ENCODE measurements at regions not wholly inside any gene's neighbourhood (a gene's known extent, or its start where the extent isn't known, plus 50 kb on each side); places are given as distances from the start of the nearest gene placed in this dataset.
A peak's percentile ranks its signal among the peaks of the same experiment; 100 is the strongest.

DNA sequence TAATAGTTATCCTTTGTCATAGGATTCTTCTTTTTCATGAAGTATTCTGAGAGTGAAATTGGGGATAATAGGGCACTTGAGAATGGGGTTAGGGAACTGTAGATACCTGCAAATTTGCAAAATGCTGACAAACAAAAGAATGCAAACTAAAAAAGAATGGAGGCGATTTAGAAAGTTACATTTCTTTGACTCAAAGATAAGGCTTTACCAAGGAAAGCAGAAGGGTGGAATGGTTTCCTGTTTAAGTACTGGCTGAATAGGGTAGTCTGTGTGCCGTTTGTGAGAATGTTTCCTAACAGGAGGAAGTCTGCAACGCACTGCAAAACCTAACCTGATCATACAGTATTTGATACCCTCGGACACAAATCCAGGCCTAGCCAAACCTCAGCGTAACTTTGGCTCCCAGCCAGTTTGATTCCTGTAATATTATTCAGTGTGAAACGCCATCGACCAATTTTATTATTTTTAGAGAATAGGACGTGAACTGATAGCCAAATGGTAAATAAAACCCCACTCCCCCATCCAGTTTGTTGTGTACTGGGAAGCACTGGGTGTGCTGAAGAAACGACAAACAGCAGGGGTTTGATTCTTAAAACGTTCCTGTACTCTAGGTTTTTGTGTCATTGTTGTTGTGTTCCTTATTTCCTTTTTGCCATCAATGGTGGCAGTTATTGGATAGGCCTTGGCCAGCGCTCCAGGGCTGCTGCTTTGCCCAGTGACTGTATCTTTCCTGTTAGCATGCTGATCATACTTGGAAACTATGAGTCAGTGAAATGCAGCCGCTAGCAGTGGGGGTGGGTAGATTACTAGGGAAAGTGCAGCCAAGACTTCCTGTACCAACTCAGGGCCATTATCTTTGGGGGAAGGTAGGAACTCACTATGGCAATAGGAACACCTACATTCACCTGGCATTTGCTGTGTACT lies 148.0 kb upstream of the TBL1XR1 start:
- DNase-seq (ENCODE audit: low read depth, low spot score) (peak; percentile 97), FAIRE-seq (peak; percentile 88)
- TF ChIP-seq, protein P1, sequence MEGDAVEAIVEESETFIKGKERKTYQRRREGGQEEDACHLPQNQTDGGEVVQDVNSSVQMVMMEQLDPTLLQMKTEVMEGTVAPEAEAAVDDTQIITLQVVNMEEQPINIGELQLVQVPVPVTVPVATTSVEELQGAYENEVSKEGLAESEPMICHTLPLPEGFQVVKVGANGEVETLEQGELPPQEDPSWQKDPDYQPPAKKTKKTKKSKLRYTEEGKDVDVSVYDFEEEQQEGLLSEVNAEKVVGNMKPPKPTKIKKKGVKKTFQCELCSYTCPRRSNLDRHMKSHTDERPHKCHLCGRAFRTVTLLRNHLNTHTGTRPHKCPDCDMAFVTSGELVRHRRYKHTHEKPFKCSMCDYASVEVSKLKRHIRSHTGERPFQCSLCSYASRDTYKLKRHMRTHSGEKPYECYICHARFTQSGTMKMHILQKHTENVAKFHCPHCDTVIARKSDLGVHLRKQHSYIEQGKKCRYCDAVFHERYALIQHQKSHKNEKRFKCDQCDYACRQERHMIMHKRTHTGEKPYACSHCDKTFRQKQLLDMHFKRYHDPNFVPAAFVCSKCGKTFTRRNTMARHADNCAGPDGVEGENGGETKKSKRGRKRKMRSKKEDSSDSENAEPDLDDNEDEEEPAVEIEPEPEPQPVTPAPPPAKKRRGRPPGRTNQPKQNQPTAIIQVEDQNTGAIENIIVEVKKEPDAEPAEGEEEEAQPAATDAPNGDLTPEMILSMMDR (IDR thresholded peaks at IDR 0.05; ENCODE audit: extremely low read depth in 1 of 2, insufficient read depth in 1 of 2, low read depth in 1 of 2, low read length in 2 of 2) = no peak
- TF ChIP-seq GATA2 (IDR thresholded peaks at IDR 0.05; ENCODE audit: insufficient read depth, insufficient read length, low read depth, low read length) = peak; percentile 83
- TF ChIP-seq EZH2 (IDR thresholded peaks at IDR 0.05; ENCODE audit: borderline replicate concordance, low read depth, low read length, severe bottlenecking) = no peak
- peak; percentile 100 for TF ChIP-seq FOS (IDR thresholded peaks at IDR 0.05; ENCODE audit: borderline replicate concordance, insufficient read depth, low read length)
- TF ChIP-seq JUN (IDR thresholded peaks at IDR 0.05; ENCODE audit: borderline replicate concordance, insufficient read depth, insufficient read length, low read depth) = peak; percentile 98
- peak; percentile 57 for TF ChIP-seq POLR2A (IDR thresholded peaks at IDR 0.05; ENCODE audit: low read depth, low read length)
- peak; percentile 62 for TF ChIP-seq MYC (IDR thresholded peaks at IDR 0.05; ENCODE audit: low read depth, low read length)
- TF ChIP-seq, protein P2, sequence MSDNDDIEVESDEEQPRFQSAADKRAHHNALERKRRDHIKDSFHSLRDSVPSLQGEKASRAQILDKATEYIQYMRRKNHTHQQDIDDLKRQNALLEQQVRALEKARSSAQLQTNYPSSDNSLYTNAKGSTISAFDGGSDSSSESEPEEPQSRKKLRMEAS (IDR thresholded peaks at IDR 0.05; ENCODE audit: insufficient read depth, insufficient read length) = no peak
- TF ChIP-seq POLR2AphosphoS5 (IDR thresholded peaks at IDR 0.05; ENCODE audit: insufficient read depth, low read depth, low read length) = peak; percentile 95
- H2AFZ ChIP-seq (ENCODE audit: low read depth, low read length) = peak overlapping the region; percentile 65
- ChIA-PET CTCF (interaction anchor here (0.7 to 1.5 kb wide), 7 partner anchors 8 to 740 kb away, joined by 3 to 24 read pairs (median 3); no protein-coding TSS in a partner anchor), POLR2A (interaction anchor here (1.0 to 1.2 kb wide), 3 partner anchors 12 to 15 kb away, joined by 4 to 5 read pairs (median 4); no protein-coding TSS in a partner anchor)
- no peaks in the 10 kb centered on the region for H3K9me3 ChIP-seq (replicated peaks; ENCODE audit: control insufficient read depth, insufficient read depth, low read length)
- peaks cover 34% of the 10 kb centered on the region for H3K4me1 ChIP-seq (ENCODE audit: control insufficient read depth, extremely low read depth, insufficient read depth, low read length)
- no peaks in the 10 kb centered on the region for H3K9me1 ChIP-seq (replicated peaks; ENCODE audit: control insufficient read depth, extremely low read depth, insufficient read depth, low read length)
- peak overlapping the region; percentile 73 for H3K4me2 ChIP-seq (ENCODE audit: insufficient read depth, low read length)
- peak overlapping the region in 1 of 3 experiments; percentile 28 for H3K4me3 ChIP-seq (replicated peaks in 1 of 3; ENCODE audit: insufficient read depth in 1 of 3, low read depth in 1 of 3, low read length in 3 of 3)
- H3K36me3 ChIP-seq (ENCODE audit: control insufficient read depth in 2 of 2, extremely low read depth in 1 of 2, insufficient read depth in 2 of 2, low read length in 2 of 2) = no peaks in the 10 kb centered on the region
- dilution Hi-C loops (cut with MboI; ENCODE audit: extremely low pct_ligation_motif_present, low sequenced_read_pairs) (no loop called here), intact Hi-C loops (cut with micrococcal nuclease) (loop anchor here (1.0 to 2.0 kb wide), 6 partner anchors 12 to 825 kb away; partner anchors contain the start of gene TBL1XR1)
- no peaks in the 10 kb centered on the region for H3K79me2 ChIP-seq (ENCODE audit: control insufficient read depth, insufficient read depth, low read length)
- BruUV-seq (replicated peaks) = TSS peak; percentile 92
- H3K27me3 ChIP-seq (ENCODE audit: control insufficient read depth in 2 of 2, insufficient read depth in 2 of 2, low read length in 2 of 2) = no peaks in the 10 kb centered on the region
- H3K9ac ChIP-seq (replicated peaks; ENCODE audit: extremely low read depth, insufficient read depth, low read length) = peak overlapping the region; percentile 93
- no peaks in the 10 kb centered on the region for H4K20me1 ChIP-seq (replicated peaks; ENCODE audit: control insufficient read depth, extremely low read depth, insufficient read depth, low read length)
- peak overlapping the region; percentile 99 for H3K27ac ChIP-seq (ENCODE audit: insufficient read depth, low read depth, low read length)
